ENCODE measurements at regions not wholly inside any gene's neighbourhood (a gene's known extent, or its start where the extent isn't known, plus 50 kb on each side); places are given as distances from the start of the nearest gene placed in this dataset.

DNA sequence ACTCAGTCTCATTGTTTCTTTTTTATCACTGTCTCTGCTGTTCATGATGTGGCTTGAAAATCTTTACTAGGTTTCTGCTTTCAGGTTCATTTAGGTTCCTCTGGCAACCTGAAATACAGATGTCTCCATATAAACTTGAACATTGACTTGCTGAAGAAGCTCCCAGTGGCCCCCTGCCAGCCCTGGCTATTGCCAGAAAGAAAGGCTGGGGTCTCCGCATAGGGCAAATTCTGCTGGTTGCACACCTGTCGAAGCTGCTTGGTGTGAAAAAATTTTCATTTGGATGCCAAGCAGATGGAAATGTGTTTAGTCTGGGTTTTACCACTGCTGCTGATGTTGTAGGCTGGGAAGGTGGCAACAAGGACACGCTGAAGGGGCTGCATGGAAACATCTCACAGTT, 826.7 kb upstream of the GHITM start:
- Mint-ChIP-seq H3K9me3 (peaks cover 6% of the 10 kb centered on the region), H3K27me3 (no peaks in the 10 kb centered on the region), H3K36me3 (no peaks in the 10 kb centered on the region), H3K4me3 (no peak overlapping the region), H3K27ac (no peak overlapping the region), H3K4me1 (no peaks in the 10 kb centered on the region)
- no peak for DNase-seq
- CTCF ChIA-PET: no interaction called here

DNA sequence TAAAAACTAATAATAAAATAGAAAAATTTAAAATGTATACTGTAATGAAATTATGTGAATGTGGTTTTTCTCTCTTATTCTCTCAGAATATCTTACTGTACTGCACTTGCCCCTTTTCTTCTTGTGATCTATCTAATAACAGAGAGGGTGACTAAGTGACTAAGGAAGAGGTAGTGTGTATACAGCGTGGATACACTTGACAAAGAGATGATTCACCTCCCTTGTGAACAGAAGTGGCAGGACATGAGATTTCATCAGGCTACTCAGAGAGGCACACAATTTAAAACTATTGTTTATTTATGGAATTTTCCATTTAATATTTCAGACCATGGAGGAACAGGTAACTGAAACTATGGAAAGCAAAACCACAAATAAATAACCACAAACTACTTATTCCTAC, 806.6 kb upstream of the GHITM start:
- CTCF ChIA-PET: no interaction called here
- no peak for DNase-seq
- Mint-ChIP-seq H3K36me3 (no peaks in the 10 kb centered on the region), H3K9me3 (peaks cover 16% of the 10 kb centered on the region), H3K27ac (no peak overlapping the region), H3K4me1 (no peaks in the 10 kb centered on the region), H3K27me3 (no peaks in the 10 kb centered on the region), H3K4me3 (no peak overlapping the region)

- no peaks in the 10 kb centered on the region for H3K4me1 Mint-ChIP-seq
Measured at GRCh38 chr10:83333566-83333965, 805.7 kb upstream of the GHITM start.

GRCh38 chr10:83343676-83344075, 795.6 kb upstream of the GHITM start:
- H3K4me3 Mint-ChIP-seq: no peak overlapping the region
- H3K27me3 Mint-ChIP-seq: no peaks in the 10 kb centered on the region
- no peaks in the 10 kb centered on the region for H3K36me3 Mint-ChIP-seq
- no peak overlapping the region for H3K27ac Mint-ChIP-seq
- CTCF ChIA-PET: no interaction called here
- no peak for DNase-seq
- no peaks in the 10 kb centered on the region for H3K4me1 Mint-ChIP-seq
- peaks cover 26% of the 10 kb centered on the region for H3K9me3 Mint-ChIP-seq

More at GRCh38 chr10:83333566-83333965, 805.7 kb upstream of the GHITM start:
- H3K27ac Mint-ChIP-seq: no peak overlapping the region
- peaks cover 22% of the 10 kb centered on the region for H3K9me3 Mint-ChIP-seq
- CTCF ChIA-PET: no interaction called here
- no peak for DNase-seq
- H3K36me3 Mint-ChIP-seq: no peaks in the 10 kb centered on the region
- H3K27me3 Mint-ChIP-seq: no peaks in the 10 kb centered on the region
- no peak overlapping the region for H3K4me3 Mint-ChIP-seq

DNA sequence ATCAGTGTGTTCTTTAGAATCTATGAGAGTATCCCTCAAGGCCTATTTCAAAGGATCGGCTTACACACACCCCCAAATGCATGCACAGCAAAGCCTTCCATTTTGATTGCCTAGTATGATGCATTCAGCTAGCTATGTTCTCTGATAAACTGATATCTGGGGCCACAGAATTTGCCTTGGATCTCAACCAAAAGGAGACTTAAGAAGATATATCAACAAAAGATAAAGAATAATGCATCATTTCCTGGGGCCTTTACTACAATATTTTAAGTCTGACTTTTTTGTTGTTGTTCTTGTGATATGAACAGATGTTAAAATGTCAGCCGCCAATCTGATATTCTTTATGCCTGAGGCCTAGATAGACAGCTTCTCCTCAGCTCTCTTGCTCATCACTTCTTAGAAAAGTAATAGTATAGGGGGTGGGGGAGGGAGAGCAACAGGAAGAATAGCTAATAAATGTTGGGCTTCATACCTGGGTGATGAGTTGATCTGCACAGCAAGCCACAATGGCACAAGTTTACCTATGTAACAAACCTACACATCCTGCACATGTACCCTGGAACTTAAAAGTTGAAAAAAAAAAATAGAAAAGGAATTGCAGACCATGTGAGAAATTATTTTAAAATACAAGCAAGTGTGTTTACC, 792.9 kb upstream of the GHITM start:
- H3K9me3 Mint-ChIP-seq: peaks cover 19% of the 10 kb centered on the region
- DNase-seq: no peak
- H3K27ac Mint-ChIP-seq: no peak overlapping the region
- no peaks in the 10 kb centered on the region for H3K4me1 Mint-ChIP-seq
- H3K36me3 Mint-ChIP-seq: no peaks in the 10 kb centered on the region
- no peak overlapping the region for H3K4me3 Mint-ChIP-seq
- CTCF ChIA-PET: no interaction called here
- H3K27me3 Mint-ChIP-seq: no peaks in the 10 kb centered on the region

- no peaks in the 10 kb centered on the region for H3K4me1 Mint-ChIP-seq
- CTCF ChIA-PET: no interaction called here
- H3K4me3 Mint-ChIP-seq: no peak overlapping the region
- H3K27ac Mint-ChIP-seq: no peak overlapping the region
- no peaks in the 10 kb centered on the region for H3K36me3 Mint-ChIP-seq
- peaks cover 8% of the 10 kb centered on the region for H3K9me3 Mint-ChIP-seq
- no peaks in the 10 kb centered on the region for H3K27me3 Mint-ChIP-seq
- no peak for DNase-seq
Measured at GRCh38 chr10:83352588-83352987, 786.7 kb upstream of the GHITM start.

DNA sequence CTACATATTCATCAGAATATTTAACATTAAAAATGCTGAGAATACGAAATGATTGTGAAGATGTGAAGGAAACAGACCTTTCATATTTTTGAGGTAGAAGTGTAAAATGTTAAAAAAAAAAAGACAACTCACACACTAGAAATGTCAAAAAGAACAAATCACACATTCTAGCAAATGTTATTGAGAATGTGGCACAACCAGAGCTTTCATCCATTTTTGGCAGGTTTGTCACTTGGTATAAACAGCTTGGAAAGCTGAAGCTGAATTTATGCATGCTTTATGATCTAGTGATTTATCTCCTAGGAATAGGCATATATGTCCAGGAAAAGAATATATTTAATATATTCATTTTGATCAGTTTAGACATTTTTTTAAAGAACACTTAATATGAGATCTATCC, 784.9 kb upstream of the GHITM start:
- peaks cover 8% of the 10 kb centered on the region for H3K9me3 Mint-ChIP-seq
- no peak overlapping the region for H3K27ac Mint-ChIP-seq
- no peaks in the 10 kb centered on the region for H3K27me3 Mint-ChIP-seq
- no peak overlapping the region for H3K4me3 Mint-ChIP-seq
- no peaks in the 10 kb centered on the region for H3K36me3 Mint-ChIP-seq
- CTCF ChIA-PET: no interaction called here
- DNase-seq: no peak
- no peaks in the 10 kb centered on the region for H3K4me1 Mint-ChIP-seq

- CTCF ChIA-PET: no interaction called here
- Mint-ChIP-seq H3K9me3 (peaks cover 7% of the 10 kb centered on the region), H3K27ac (no peak overlapping the region), H3K4me1 (no peaks in the 10 kb centered on the region), H3K4me3 (no peak overlapping the region), H3K27me3 (no peaks in the 10 kb centered on the region), H3K36me3 (no peaks in the 10 kb centered on the region)
- no peak for DNase-seq
Measured at GRCh38 chr10:83357004-83357403, 782.3 kb upstream of the GHITM start.

- H3K4me1 Mint-ChIP-seq: no peaks in the 10 kb centered on the region
- no peaks in the 10 kb centered on the region for H3K36me3 Mint-ChIP-seq
- CTCF ChIA-PET: no interaction called here
- H3K27ac Mint-ChIP-seq: no peak overlapping the region
- H3K4me3 Mint-ChIP-seq: no peak overlapping the region
- no peaks in the 10 kb centered on the region for H3K27me3 Mint-ChIP-seq
- DNase-seq: no peak
- peaks cover 10% of the 10 kb centered on the region for H3K9me3 Mint-ChIP-seq
Measured at GRCh38 chr10:83357627-83358026, 781.7 kb upstream of the GHITM start.

- Mint-ChIP-seq H3K27me3 (no peaks in the 10 kb centered on the region), H3K36me3 (no peaks in the 10 kb centered on the region), H3K9me3 (peaks cover 10% of the 10 kb centered on the region), H3K4me3 (no peak overlapping the region), H3K4me1 (no peaks in the 10 kb centered on the region), H3K27ac (no peak overlapping the region)
- CTCF ChIA-PET: no interaction called here
- DNase-seq: no peak
Measured at GRCh38 chr10:83367036-83367435, 772.3 kb upstream of the GHITM start.

- H3K9me3 Mint-ChIP-seq: peaks cover 16% of the 10 kb centered on the region
- H3K27me3 Mint-ChIP-seq: no peaks in the 10 kb centered on the region
- no peak overlapping the region for H3K4me3 Mint-ChIP-seq
- H3K4me1 Mint-ChIP-seq: no peaks in the 10 kb centered on the region
- DNase-seq: no peak
- CTCF ChIA-PET: no interaction called here
- no peak overlapping the region for H3K27ac Mint-ChIP-seq
- no peaks in the 10 kb centered on the region for H3K36me3 Mint-ChIP-seq
Measured at GRCh38 chr10:83371696-83372490, 767.4 kb upstream of the GHITM start.

DNA sequence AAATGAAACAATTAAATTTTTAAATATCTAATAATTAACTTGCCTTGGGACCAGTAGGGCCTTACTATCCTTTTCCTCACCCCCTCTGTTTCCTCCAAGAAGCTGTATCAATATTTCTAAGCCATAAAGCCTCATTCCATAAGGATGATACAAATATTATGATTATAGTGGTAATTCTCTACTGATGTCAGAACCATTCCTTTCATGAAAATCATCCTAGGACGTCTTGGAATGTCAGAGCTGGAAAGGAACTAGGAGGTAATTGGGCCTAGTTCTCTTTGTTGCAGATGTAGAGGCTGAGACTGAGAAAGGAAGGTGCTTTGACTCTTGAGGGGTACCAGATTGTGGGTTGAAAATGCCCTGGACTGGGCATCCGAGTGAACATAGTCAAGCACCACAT, 766.7 kb upstream of the GHITM start:
- CTCF ChIA-PET: no interaction called here
- no peak overlapping the region for H3K4me3 Mint-ChIP-seq
- H3K27ac Mint-ChIP-seq: no peak overlapping the region
- DNase-seq: no peak
- H3K36me3 Mint-ChIP-seq: no peaks in the 10 kb centered on the region
- peaks cover 16% of the 10 kb centered on the region for H3K9me3 Mint-ChIP-seq
- H3K4me1 Mint-ChIP-seq: no peaks in the 10 kb centered on the region
- no peaks in the 10 kb centered on the region for H3K27me3 Mint-ChIP-seq

DNA sequence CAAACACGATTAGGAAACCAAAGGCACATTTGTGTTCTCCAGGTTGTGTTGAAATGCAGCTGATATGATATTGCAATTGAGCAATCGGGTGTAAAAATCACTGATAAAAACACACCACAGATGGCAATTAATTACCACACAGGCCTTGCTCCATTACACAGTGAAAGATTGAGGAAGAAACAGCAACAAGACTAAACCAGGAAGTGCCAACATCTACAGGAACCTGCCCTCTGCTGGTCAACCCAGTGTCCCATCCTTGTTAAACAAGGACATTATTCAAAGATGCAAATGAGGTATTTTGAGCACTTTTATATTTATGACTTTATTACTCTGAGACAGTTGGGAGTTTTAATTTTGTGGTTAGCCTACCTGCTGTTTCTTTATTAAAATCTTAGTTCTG, 765.6 kb upstream of the GHITM start:
- H3K4me3 Mint-ChIP-seq: no peak overlapping the region
- CTCF ChIA-PET: no interaction called here
- no peaks in the 10 kb centered on the region for H3K36me3 Mint-ChIP-seq
- no peak for DNase-seq
- H3K4me1 Mint-ChIP-seq: no peaks in the 10 kb centered on the region
- H3K27me3 Mint-ChIP-seq: no peaks in the 10 kb centered on the region
- H3K27ac Mint-ChIP-seq: no peak overlapping the region
- peaks cover 16% of the 10 kb centered on the region for H3K9me3 Mint-ChIP-seq

DNA sequence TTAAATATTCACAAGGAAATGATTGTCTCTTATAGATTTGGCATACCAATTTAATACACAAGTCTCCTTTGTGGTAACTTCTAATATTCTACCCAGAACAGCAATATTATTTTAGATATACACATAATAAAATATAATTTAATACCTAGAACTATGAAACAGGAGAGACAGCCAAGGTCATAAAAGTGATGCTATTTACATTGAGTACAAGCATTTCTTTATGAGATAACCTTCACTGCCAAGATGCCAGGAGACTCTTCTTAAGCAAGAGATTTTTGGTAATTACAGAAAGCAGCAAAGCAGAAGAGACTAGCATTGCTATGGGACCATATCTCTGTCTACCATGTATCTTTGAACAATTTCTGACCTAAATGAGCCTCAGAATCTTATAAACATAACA, 764.6 kb upstream of the GHITM start:
- Mint-ChIP-seq H3K27me3 (no peaks in the 10 kb centered on the region), H3K4me1 (no peaks in the 10 kb centered on the region), H3K9me3 (peaks cover 17% of the 10 kb centered on the region), H3K27ac (no peak overlapping the region), H3K36me3 (no peaks in the 10 kb centered on the region), H3K4me3 (no peak overlapping the region)
- DNase-seq: no peak
- CTCF ChIA-PET: no interaction called here

DNA sequence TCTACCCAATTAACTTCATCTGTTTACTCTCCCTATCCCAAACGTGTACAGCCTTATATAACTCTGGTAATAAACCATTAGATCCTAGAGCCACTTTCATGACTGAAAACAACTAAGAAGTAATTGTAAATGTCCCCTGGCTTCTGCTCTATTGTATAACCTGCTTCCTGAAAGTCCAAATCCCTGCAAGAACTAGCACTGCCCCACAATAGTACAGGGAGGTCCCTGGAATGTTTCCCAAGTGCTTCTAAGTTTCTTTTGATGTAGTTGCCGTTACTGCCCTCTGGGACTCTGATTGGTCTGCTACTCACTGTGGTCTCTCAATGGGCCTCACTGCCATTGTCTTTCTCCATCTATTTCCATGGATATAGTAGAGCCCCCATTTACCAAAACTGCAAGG, 764.0 kb upstream of the GHITM start:
- no peak overlapping the region for H3K4me3 Mint-ChIP-seq
- H3K27me3 Mint-ChIP-seq: no peaks in the 10 kb centered on the region
- H3K27ac Mint-ChIP-seq: no peak overlapping the region
- peaks cover 20% of the 10 kb centered on the region for H3K9me3 Mint-ChIP-seq
- H3K36me3 Mint-ChIP-seq: no peaks in the 10 kb centered on the region
- no peak for DNase-seq
- H3K4me1 Mint-ChIP-seq: no peaks in the 10 kb centered on the region
- CTCF ChIA-PET: no interaction called here

Data from activated naive CD4-positive, alpha-beta T cell treated with anti-CD3 and anti-CD28 coated beads, Interleukin-2, amount 10 ng/mL, durations not matched to agents 7 days and 5 days (primary cell).